WTC11 (cell line): ENCODE measurements at regions not wholly inside any gene's neighbourhood (a gene's known extent, or its start where the extent isn't known, plus 50 kb on each side); places are given as distances from the start of the nearest gene placed in this dataset.

Source experiments
- ATAC-seq: fragments of 200-7000 bp; cut with Tn5 transposase; 2 replicates; pipeline ENCODE4 v1.10.0; 2021; ENCODE audit warnings: mild to moderate bottlenecking, moderate library complexity
- CTCF ChIA-PET: fragments of 300-600 bp; sonication (Branson Sonifier 250); formaldehyde crosslinking; loops from one replicate; lab custom pipeline; 2021; ENCODE audit warnings: antibody characterized with exemption; lab: Charles Lee
- POLR2A ChIA-PET: fragments of 350-600 bp; sonication (Branson Sonifier 250); formaldehyde crosslinking; loops from one replicate; lab custom pipeline; 2021; ENCODE audit warnings: antibody characterized with exemption; lab: Charles Lee
- DNase-seq: peaks from one replicate; pipeline ENCODE4 v3.0.0; 2021; ENCODE audit warnings: low spot score
- H3K27ac Mint-ChIP-seq: 2 replicates; pipeline ENCODE4 v1.8.0; 2021; ENCODE audit warnings: mixed read lengths
- H3K27me3 Mint-ChIP-seq: 2 replicates; pipeline ENCODE4 v1.8.0; 2021; ENCODE audit warnings: low read depth, mild to moderate bottlenecking, moderate library complexity, mixed read lengths
- H3K36me3 Mint-ChIP-seq: 2 replicates; pipeline ENCODE4 v1.8.0; 2021; ENCODE audit warnings: mixed read lengths
- H3K4me1 Mint-ChIP-seq: 2 replicates; pipeline ENCODE4 v1.8.0; 2022; ENCODE audit warnings: mixed read lengths
- H3K4me3 Mint-ChIP-seq: 2 replicates; pipeline ENCODE4 v1.8.0; 2021; ENCODE audit warnings: mild to moderate bottlenecking, moderate library complexity, mixed read lengths
- H3K9me3 Mint-ChIP-seq: 2 replicates; pipeline ENCODE4 v1.8.0; 2021; ENCODE audit warnings: mixed read lengths
- AFF4 ChIP-seq: sonication (generic); formaldehyde crosslinking; IDR thresholded peaks from 2 replicates; pipeline ENCODE4 v1.8.1; 2023; ENCODE audit warnings: mild to moderate bottlenecking, missing genetic modification reagents, borderline replicate concordance
- ATF2 ChIP-seq: sonication (generic); formaldehyde crosslinking; IDR thresholded peaks from 2 replicates; pipeline ENCODE4 v1.8.1; 2022; ENCODE audit warnings: low read depth, missing genetic modification reagents, borderline replicate concordance
- ATF6 ChIP-seq: sonication (generic); formaldehyde crosslinking; IDR thresholded peaks from 2 replicates; pipeline ENCODE4 v1.8.1; 2023; ENCODE audit warnings: mild to moderate bottlenecking, missing genetic modification reagents
- E2F4 ChIP-seq: sonication (generic); formaldehyde crosslinking; IDR thresholded peaks from 2 replicates; pipeline ENCODE4 v1.8.1; 2022; ENCODE audit warnings: low read depth, mild to moderate bottlenecking, moderate library complexity, missing genetic modification reagents, borderline replicate concordance
- ETV6 ChIP-seq: sonication (generic); formaldehyde crosslinking; IDR thresholded peaks from 2 replicates; pipeline ENCODE4 v1.8.1; 2022; ENCODE audit warnings: mild to moderate bottlenecking, missing genetic modification reagents
- FOXP4 ChIP-seq: sonication (generic); formaldehyde crosslinking; IDR thresholded peaks from 2 replicates; pipeline ENCODE4 v1.8.0; 2022; ENCODE audit warnings: mild to moderate bottlenecking, missing genetic modification reagents
- GABPB1 ChIP-seq: sonication (generic); formaldehyde crosslinking; IDR thresholded peaks from 2 replicates; pipeline ENCODE4 v1.8.1; 2023; ENCODE audit warnings: mild to moderate bottlenecking, missing genetic modification reagents
- GTF2I ChIP-seq: fragments of 250-450 bp; sonication (Bioruptor Pico); conservative IDR thresholded peaks from 2 replicates; pipeline ENCODE4 v1.4.0; 2021; ENCODE audit warnings: mild to moderate bottlenecking
- HMGA2 ChIP-seq: fragments of 250-450 bp; sonication (Bioruptor Pico); IDR thresholded peaks from 2 replicates; pipeline ENCODE4 v1.4.0; 2021; ENCODE audit warnings: mild to moderate bottlenecking, moderate library complexity
- HMGXB4 ChIP-seq: sonication (generic); formaldehyde crosslinking; IDR thresholded peaks from 2 replicates; pipeline ENCODE4 v1.8.1; 2023; ENCODE audit warnings: mild to moderate bottlenecking, moderate library complexity, missing genetic modification reagents
- JUN ChIP-seq: sonication (generic); formaldehyde crosslinking; IDR thresholded peaks from 2 replicates; pipeline ENCODE4 v1.8.0; 2023; ENCODE audit warnings: mild to moderate bottlenecking, missing genetic modification reagents
- MYBL2 ChIP-seq: sonication (generic); formaldehyde crosslinking; IDR thresholded peaks from 2 replicates; pipeline ENCODE4 v1.8.1; 2023; ENCODE audit warnings: mild to moderate bottlenecking, moderate library complexity, missing genetic modification reagents
- NFYB ChIP-seq: sonication (generic); formaldehyde crosslinking; conservative IDR thresholded peaks from 2 replicates; pipeline ENCODE4 v1.8.0; 2022; ENCODE audit warnings: low read depth, missing genetic modification reagents
- TEAD1 ChIP-seq: sonication (generic); formaldehyde crosslinking; IDR thresholded peaks from 2 replicates; pipeline ENCODE4 v1.8.0; 2022; ENCODE audit warnings: mild to moderate bottlenecking, missing genetic modification reagents
- ZBTB43 ChIP-seq: sonication (generic); formaldehyde crosslinking; IDR thresholded peaks from 2 replicates; pipeline ENCODE4 v1.8.1; 2023; ENCODE audit warnings: mild to moderate bottlenecking, missing genetic modification reagents
- ZNF317 ChIP-seq: sonication (generic); formaldehyde crosslinking; IDR thresholded peaks from 2 replicates; pipeline ENCODE4 v1.8.1; 2023; ENCODE audit warnings: low read depth, mild to moderate bottlenecking, moderate library complexity, missing genetic modification reagents, borderline replicate concordance
- ZNF423 ChIP-seq: fragments of 250-450 bp; sonication (Bioruptor Pico); IDR thresholded peaks from 2 replicates; pipeline ENCODE4 v2.1.2; 2022; ENCODE audit warnings: mild to moderate bottlenecking, moderate library complexity
- ZNF671 ChIP-seq: fragments of 250-450 bp; sonication (Bioruptor Pico); IDR thresholded peaks from 2 replicates; pipeline ENCODE4 v1.8.0; 2021; ENCODE audit warnings: mild to moderate bottlenecking
- ZSCAN18 ChIP-seq: fragments of 250-450 bp; sonication (Bioruptor Pico); IDR thresholded peaks from 2 replicates; pipeline ENCODE4 v2.1.2; 2022; ENCODE audit warnings: mild to moderate bottlenecking, moderate library complexity

GRCh38 chr3:106263011-106263410 lies 394.2 kb upstream of the CBLB start (continued):
- TF ChIP-seq E2F4 (no peak), ATF2 (no peak), ZNF423 (no peak), ZBTB43 (no peak), GABPB1 (CRISPR knock-in tag) (no peak), GTF2I (CRISPR knock-in tag) (no peak), AFF4 (no peak), HMGA2 (CRISPR knock-in tag) (no peak)

GRCh38 chr3:106263546-106263945 lies 394.7 kb upstream of the CBLB start:
- DNase-seq = no peak
- H3K27me3 Mint-ChIP-seq = no peaks in the 10 kb centered on the region
- H3K36me3 Mint-ChIP-seq = no peaks in the 10 kb centered on the region
- no peak for TF ChIP-seq ZSCAN18
- no peak for TF ChIP-seq ETV6
- TF ChIP-seq MYBL2 (CRISPR knock-in tag) = no peak
- TF ChIP-seq HMGXB4 (CRISPR knock-in tag) = no peak
- TF ChIP-seq JUN = no peak
- no peak for TF ChIP-seq ATF6 (CRISPR knock-in tag)
- no peak for TF ChIP-seq NFYB (CRISPR knock-in tag)
- TF ChIP-seq FOXP4 (CRISPR knock-in tag) = no peak
- no peak for TF ChIP-seq TEAD1 (CRISPR knock-in tag)
- TF ChIP-seq ZNF317 (CRISPR knock-in tag) = no peak
- TF ChIP-seq ZNF671 (CRISPR knock-in tag) = no peak
- H3K4me3 Mint-ChIP-seq = no peak overlapping the region
- no peaks in the 10 kb centered on the region for H3K9me3 Mint-ChIP-seq
- POLR2A ChIA-PET = no interaction called here
- CTCF ChIA-PET = no interaction called here
- H3K27ac Mint-ChIP-seq = no peak overlapping the region
- H3K4me1 Mint-ChIP-seq = no peaks in the 10 kb centered on the region
- ATAC-seq = no peak
